ENCODE measurements at regions not wholly inside any gene's neighbourhood (a gene's known extent, or its start where the extent isn't known, plus 50 kb on each side); places are given as distances from the start of the nearest gene placed in this dataset.

GRCh38 chr1:199302554-199302953 is 663.7 kb downstream of the PTPRC start:
- POLR2A ChIA-PET = no interaction called here
- intact Hi-C loops (cut with micrococcal nuclease) = no loop called here
- CTCF ChIA-PET = no interaction called here
- Mint-ChIP-seq H3K9me3 (no peaks in the 10 kb centered on the region), H3K36me3 (ENCODE audit: low read depth) (no peaks in the 10 kb centered on the region), H3K27me3 (peaks cover 4% of the 10 kb centered on the region), H3K4me1 (ENCODE audit: low read depth) (peaks cover 16% of the 10 kb centered on the region), H3K27ac (no peak overlapping the region), H3K4me3 (no peak overlapping the region)
- no peak for TF ChIP-seq CTCF (IDR thresholded peaks at IDR 0.05)
- DNase-seq (no peak), ATAC-seq (peak; percentile 87)

GRCh38 chr1:199303035-199303434 is 664.2 kb downstream of the PTPRC start:
- CTCF ChIA-PET = no interaction called here
- ATAC-seq = peak; percentile 19
- POLR2A ChIA-PET = no interaction called here

GRCh38 chr1:199305053-199305452 is 666.2 kb downstream of the PTPRC start:
- Mint-ChIP-seq H3K4me3 (no peak overlapping the region), H3K27ac (no peak overlapping the region), H3K27me3 (peaks cover 3% of the 10 kb centered on the region), H3K9me3 (no peaks in the 10 kb centered on the region), H3K36me3 (ENCODE audit: low read depth) (no peaks in the 10 kb centered on the region), H3K4me1 (ENCODE audit: low read depth) (peaks cover 29% of the 10 kb centered on the region)
- DNase-seq (no peak), ATAC-seq (no peak)
- TF ChIP-seq CTCF (IDR thresholded peaks at IDR 0.05) = no peak
- intact Hi-C loops (cut with micrococcal nuclease) = no loop called here
- ChIA-PET CTCF (no interaction called here), POLR2A (no interaction called here)

More at GRCh38 chr1:199303035-199303434, 664.2 kb downstream of the PTPRC start:
- Mint-ChIP-seq H3K4me1 (ENCODE audit: low read depth) (peaks cover 19% of the 10 kb centered on the region), H3K9me3 (no peaks in the 10 kb centered on the region), H3K36me3 (ENCODE audit: low read depth) (no peaks in the 10 kb centered on the region), H3K27ac (no peak overlapping the region), H3K27me3 (peaks cover 4% of the 10 kb centered on the region), H3K4me3 (no peak overlapping the region)
- DNase-seq = no peak
- intact Hi-C loops (cut with micrococcal nuclease) = no loop called here
- TF ChIP-seq CTCF (IDR thresholded peaks at IDR 0.05) = no peak

- DNase-seq (no peak), ATAC-seq (no peak)
- no peak for TF ChIP-seq CTCF (IDR thresholded peaks at IDR 0.05)
- POLR2A ChIA-PET = no interaction called here
- no peak overlapping the region for H3K27ac Mint-ChIP-seq
- no peaks in the 10 kb centered on the region for H3K36me3 Mint-ChIP-seq (ENCODE audit: low read depth)
- CTCF ChIA-PET = no interaction called here
- intact Hi-C loops (cut with micrococcal nuclease) = no loop called here
- H3K4me1 Mint-ChIP-seq (ENCODE audit: low read depth) = peaks cover 21% of the 10 kb centered on the region
- H3K4me3 Mint-ChIP-seq = no peak overlapping the region
- peaks cover 15% of the 10 kb centered on the region for H3K27me3 Mint-ChIP-seq
- H3K9me3 Mint-ChIP-seq = no peaks in the 10 kb centered on the region
Observed at GRCh38 chr1:199307496-199308264, 668.8 kb downstream of the PTPRC start.

- ChIA-PET POLR2A (interaction anchor here (0.5 kb wide), 1 partner anchor 236 kb away, joined by 3 read pairs; no protein-coding TSS in a partner anchor), CTCF (no interaction called here)
- peak; percentile 68 for ATAC-seq
- no peaks in the 10 kb centered on the region for H3K9me3 Mint-ChIP-seq
- no peak for DNase-seq
- H3K36me3 Mint-ChIP-seq (ENCODE audit: low read depth) = no peaks in the 10 kb centered on the region
- peaks cover 15% of the 10 kb centered on the region for H3K27me3 Mint-ChIP-seq
- no peak overlapping the region for H3K27ac Mint-ChIP-seq
- H3K4me1 Mint-ChIP-seq (ENCODE audit: low read depth) = peaks cover 20% of the 10 kb centered on the region
- no peak overlapping the region for H3K4me3 Mint-ChIP-seq
- TF ChIP-seq CTCF (IDR thresholded peaks at IDR 0.05) = no peak
- intact Hi-C loops (cut with micrococcal nuclease) = no loop called here
Observed at GRCh38 chr1:199308349-199308846, 669.6 kb downstream of the PTPRC start.

Measured in activated CD8-positive, alpha-beta T cell treated with anti-CD3 and anti-CD28 coated beads for 36 hours (primary cell).